ENCODE measurements at regions not wholly inside any gene's neighbourhood (a gene's known extent, or its start where the extent isn't known, plus 50 kb on each side); places are given as distances from the start of the nearest gene placed in this dataset.

DNA sequence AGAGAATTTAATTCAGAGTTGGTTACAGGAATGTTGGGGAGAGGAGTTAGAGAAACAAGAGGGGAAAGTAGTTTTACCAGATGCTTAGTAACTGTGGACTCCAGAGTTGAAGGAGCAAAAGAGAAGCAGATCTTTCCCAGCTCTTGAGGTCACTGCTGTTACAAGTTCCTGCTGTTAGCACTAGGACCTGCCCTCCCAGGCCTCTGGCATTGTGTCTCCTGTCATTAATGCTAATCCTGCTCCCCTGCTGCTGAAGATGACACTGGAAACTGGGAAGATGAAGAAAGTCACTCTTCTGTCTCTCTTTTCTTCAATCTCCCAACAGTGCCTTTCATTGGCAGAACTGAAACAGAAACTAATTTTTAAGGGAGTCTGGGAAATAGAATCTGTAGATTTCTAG lies 845.6 kb downstream of the ADGRL2 start:
- no peak overlapping the region for H3K4me2 ChIP-seq (ENCODE audit: low read length)
- no peaks in the 10 kb centered on the region for H3K9me2 ChIP-seq (ENCODE audit: low read depth, low read length)
- no peak overlapping the region for H3K4me3 ChIP-seq (ENCODE audit: low read depth, low read length, poor library complexity, severe bottlenecking)
- no peaks in the 10 kb centered on the region for H3F3A ChIP-seq (ENCODE audit: insufficient read depth, low read length)
- H3K9me3 ChIP-seq (ENCODE audit: low read length), result no peaks in the 10 kb centered on the region
- H3K79me2 ChIP-seq (ENCODE audit: insufficient read depth, low read length), result no peaks in the 10 kb centered on the region
- H3K27ac ChIP-seq (ENCODE audit: low read depth, low read length, poor library complexity, severe bottlenecking), result no peak overlapping the region
- H3K27me3 ChIP-seq (ENCODE audit: insufficient read depth, low read length), result no peaks in the 10 kb centered on the region
- no peak overlapping the region for H3K9ac ChIP-seq (ENCODE audit: low read length)
- H2AFZ ChIP-seq (ENCODE audit: low read length), result no peak overlapping the region
- TF ChIP-seq EZH2 (IDR thresholded peaks at IDR 0.05; ENCODE audit: borderline replicate concordance, low read length), result no peak
- TF ChIP-seq, protein P1, sequence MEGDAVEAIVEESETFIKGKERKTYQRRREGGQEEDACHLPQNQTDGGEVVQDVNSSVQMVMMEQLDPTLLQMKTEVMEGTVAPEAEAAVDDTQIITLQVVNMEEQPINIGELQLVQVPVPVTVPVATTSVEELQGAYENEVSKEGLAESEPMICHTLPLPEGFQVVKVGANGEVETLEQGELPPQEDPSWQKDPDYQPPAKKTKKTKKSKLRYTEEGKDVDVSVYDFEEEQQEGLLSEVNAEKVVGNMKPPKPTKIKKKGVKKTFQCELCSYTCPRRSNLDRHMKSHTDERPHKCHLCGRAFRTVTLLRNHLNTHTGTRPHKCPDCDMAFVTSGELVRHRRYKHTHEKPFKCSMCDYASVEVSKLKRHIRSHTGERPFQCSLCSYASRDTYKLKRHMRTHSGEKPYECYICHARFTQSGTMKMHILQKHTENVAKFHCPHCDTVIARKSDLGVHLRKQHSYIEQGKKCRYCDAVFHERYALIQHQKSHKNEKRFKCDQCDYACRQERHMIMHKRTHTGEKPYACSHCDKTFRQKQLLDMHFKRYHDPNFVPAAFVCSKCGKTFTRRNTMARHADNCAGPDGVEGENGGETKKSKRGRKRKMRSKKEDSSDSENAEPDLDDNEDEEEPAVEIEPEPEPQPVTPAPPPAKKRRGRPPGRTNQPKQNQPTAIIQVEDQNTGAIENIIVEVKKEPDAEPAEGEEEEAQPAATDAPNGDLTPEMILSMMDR (IDR thresholded peaks at IDR 0.05; ENCODE audit: low read length), result no peak
- H4K20me1 ChIP-seq (ENCODE audit: insufficient read depth, low read length), result no peaks in the 10 kb centered on the region
- no peaks in the 10 kb centered on the region for H3K4me1 ChIP-seq (ENCODE audit: insufficient read depth, low read length, severe bottlenecking)
- no peaks in the 10 kb centered on the region for H3K36me3 ChIP-seq (ENCODE audit: insufficient read depth, low read length)

DNA sequence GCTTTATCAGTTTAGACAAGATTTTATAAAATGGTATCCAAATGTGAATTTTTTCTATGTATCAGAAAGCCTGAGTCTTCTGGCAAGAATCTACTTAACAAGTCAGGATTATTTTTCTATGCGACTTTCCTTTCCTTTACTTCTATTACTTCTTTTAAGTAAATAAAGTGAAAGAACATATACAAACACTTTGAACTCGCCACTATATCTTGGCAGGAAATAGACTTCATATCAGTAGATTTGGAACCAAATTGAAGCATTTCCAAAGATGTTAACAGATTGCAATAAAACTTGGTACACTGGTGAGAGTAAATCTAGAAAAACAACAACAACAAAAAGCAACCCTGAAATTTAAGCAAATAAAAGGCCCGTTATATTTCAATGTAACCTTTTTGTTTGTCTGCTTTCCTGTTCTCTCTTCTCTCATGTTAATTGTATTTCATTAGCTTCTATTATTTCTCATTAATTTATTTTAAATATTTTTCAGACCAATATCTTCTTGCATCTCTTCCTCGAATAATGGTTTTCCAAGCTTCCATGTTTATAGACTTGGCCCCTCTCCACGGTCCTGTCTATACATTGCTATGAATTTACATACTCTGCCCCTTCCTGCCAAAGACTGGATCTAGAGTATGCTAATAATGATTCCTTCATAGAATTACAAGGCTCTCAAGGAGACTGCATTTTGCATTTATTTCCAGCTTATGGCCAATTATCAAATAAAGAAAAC lies 843.6 kb downstream of the ADGRL2 start:
- no peaks in the 10 kb centered on the region for H3K9me2 ChIP-seq (ENCODE audit: low read depth, low read length)
- TF ChIP-seq EZH2 (IDR thresholded peaks at IDR 0.05; ENCODE audit: borderline replicate concordance, low read length), result no peak
- TF ChIP-seq, protein P1 (IDR thresholded peaks at IDR 0.05; ENCODE audit: low read length), result no peak

DNA sequence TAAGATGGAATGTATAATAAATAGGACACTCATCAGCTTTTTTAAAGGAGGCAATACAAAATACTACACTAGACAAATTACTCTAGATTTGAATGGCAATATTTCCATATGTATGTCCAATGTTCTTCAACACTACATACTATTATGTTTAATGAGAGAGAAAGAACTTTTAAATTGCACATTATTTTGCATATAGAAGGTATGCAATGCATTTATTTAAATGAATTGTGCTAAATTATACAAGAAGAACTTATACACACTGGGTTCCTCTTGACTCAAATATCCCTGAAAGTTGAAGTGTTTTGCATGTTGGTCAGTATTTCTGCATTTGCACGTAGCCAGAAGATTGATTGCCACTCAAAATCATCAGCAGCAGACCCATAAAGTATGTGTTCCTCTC lies 839.6 kb downstream of the ADGRL2 start:
- TF ChIP-seq, protein P1 (IDR thresholded peaks at IDR 0.05; ENCODE audit: low read length), result no peak
- Histone ChIP-seq H3K9me3 (ENCODE audit: low read length) (no peaks in the 10 kb centered on the region), H3K4me2 (ENCODE audit: low read length) (no peak overlapping the region), H3F3A (ENCODE audit: insufficient read depth, low read length) (no peaks in the 10 kb centered on the region), H3K27ac (ENCODE audit: low read depth, low read length, poor library complexity, severe bottlenecking) (no peak overlapping the region), H3K9ac (ENCODE audit: low read length) (no peak overlapping the region), H4K20me1 (ENCODE audit: insufficient read depth, low read length) (no peaks in the 10 kb centered on the region), H3K36me3 (ENCODE audit: insufficient read depth, low read length) (no peaks in the 10 kb centered on the region), H3K4me3 (ENCODE audit: low read depth, low read length, poor library complexity, severe bottlenecking) (no peak overlapping the region), H3K9me2 (ENCODE audit: low read depth, low read length) (no peaks in the 10 kb centered on the region), H3K79me2 (ENCODE audit: insufficient read depth, low read length) (no peaks in the 10 kb centered on the region), H3K4me1 (ENCODE audit: insufficient read depth, low read length, severe bottlenecking) (no peaks in the 10 kb centered on the region), H2AFZ (ENCODE audit: low read length) (no peak overlapping the region), H3K27me3 (ENCODE audit: insufficient read depth, low read length) (no peaks in the 10 kb centered on the region)

More for the DNA sequence above, 843.6 kb downstream of the ADGRL2 start:
- Histone ChIP-seq H3K36me3 (ENCODE audit: insufficient read depth, low read length) (no peaks in the 10 kb centered on the region), H3K27ac (ENCODE audit: low read depth, low read length, poor library complexity, severe bottlenecking) (no peak overlapping the region), H3F3A (ENCODE audit: insufficient read depth, low read length) (no peaks in the 10 kb centered on the region), H3K4me3 (ENCODE audit: low read depth, low read length, poor library complexity, severe bottlenecking) (no peak overlapping the region), H3K79me2 (ENCODE audit: insufficient read depth, low read length) (no peaks in the 10 kb centered on the region), H3K9ac (ENCODE audit: low read length) (no peak overlapping the region), H3K4me1 (ENCODE audit: insufficient read depth, low read length, severe bottlenecking) (no peaks in the 10 kb centered on the region), H3K9me3 (ENCODE audit: low read length) (no peaks in the 10 kb centered on the region), H3K4me2 (ENCODE audit: low read length) (no peak overlapping the region), H4K20me1 (ENCODE audit: insufficient read depth, low read length) (no peaks in the 10 kb centered on the region), H2AFZ (ENCODE audit: low read length) (no peak overlapping the region), H3K27me3 (ENCODE audit: insufficient read depth, low read length) (no peaks in the 10 kb centered on the region)
